ENCODE measurements at regions not wholly inside any gene's neighbourhood (a gene's known extent, or its start where the extent isn't known, plus 50 kb on each side); places are given as distances from the start of the nearest gene placed in this dataset.
"Not testable (repeated sequence)": the region's sequence is repeated elsewhere in the genome, so short reads cannot be mapped to it uniquely, and the experiment has no call there.

DNA sequence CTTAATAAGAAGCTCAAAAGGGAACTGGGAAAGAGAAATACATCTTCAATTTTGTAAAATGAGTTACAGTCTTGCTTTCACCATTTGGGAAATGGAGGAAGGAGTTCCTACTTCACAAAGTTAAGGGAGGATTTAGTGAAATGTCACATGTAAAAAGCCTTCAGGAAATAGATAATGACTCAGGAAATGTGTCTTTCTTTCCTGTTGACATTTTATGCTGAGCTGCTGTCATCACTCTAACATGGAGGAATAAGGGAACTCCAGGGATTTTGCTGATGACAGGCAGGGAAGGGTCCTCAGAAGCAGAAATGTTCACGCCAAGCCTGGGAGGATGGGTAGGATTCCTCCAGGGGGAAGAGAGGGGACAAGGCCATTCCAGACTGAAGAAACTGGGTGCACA lies 251.1 kb downstream of the USP46 start:
- no peak for DNase-seq (ENCODE audit: low read depth)
- no peak overlapping the region for H3K4me3 ChIP-seq (ENCODE audit: low read depth, low read length)
- TF ChIP-seq, protein P1, sequence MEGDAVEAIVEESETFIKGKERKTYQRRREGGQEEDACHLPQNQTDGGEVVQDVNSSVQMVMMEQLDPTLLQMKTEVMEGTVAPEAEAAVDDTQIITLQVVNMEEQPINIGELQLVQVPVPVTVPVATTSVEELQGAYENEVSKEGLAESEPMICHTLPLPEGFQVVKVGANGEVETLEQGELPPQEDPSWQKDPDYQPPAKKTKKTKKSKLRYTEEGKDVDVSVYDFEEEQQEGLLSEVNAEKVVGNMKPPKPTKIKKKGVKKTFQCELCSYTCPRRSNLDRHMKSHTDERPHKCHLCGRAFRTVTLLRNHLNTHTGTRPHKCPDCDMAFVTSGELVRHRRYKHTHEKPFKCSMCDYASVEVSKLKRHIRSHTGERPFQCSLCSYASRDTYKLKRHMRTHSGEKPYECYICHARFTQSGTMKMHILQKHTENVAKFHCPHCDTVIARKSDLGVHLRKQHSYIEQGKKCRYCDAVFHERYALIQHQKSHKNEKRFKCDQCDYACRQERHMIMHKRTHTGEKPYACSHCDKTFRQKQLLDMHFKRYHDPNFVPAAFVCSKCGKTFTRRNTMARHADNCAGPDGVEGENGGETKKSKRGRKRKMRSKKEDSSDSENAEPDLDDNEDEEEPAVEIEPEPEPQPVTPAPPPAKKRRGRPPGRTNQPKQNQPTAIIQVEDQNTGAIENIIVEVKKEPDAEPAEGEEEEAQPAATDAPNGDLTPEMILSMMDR (IDR thresholded peaks at IDR 0.05; ENCODE audit: control insufficient read depth, extremely low read depth, insufficient read depth), result no peak

DNA sequence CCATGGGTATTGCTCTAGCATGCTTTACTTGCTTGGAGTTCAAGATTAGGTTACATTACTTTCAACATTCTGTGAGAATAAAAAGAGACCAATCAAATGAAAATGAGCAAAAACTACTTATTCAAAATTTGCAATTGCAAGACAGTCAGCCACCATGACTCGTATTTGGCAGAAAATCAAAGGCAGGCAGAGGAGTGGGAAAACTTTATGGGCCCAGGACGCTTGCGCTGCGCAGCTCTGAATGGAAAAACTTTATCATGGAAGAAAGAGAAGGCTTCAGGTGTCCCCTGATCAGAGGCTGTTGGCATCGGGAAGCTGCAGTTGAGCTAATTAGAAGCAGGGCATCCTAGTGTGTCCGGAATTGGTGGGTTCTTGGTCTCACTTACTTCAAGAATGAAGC lies 250.6 kb downstream of the USP46 start:
- no peak overlapping the region for H3K4me3 ChIP-seq (ENCODE audit: low read depth, low read length)
- TF ChIP-seq, protein P1 (IDR thresholded peaks at IDR 0.05; ENCODE audit: control insufficient read depth, extremely low read depth, insufficient read depth), result no peak

DNA sequence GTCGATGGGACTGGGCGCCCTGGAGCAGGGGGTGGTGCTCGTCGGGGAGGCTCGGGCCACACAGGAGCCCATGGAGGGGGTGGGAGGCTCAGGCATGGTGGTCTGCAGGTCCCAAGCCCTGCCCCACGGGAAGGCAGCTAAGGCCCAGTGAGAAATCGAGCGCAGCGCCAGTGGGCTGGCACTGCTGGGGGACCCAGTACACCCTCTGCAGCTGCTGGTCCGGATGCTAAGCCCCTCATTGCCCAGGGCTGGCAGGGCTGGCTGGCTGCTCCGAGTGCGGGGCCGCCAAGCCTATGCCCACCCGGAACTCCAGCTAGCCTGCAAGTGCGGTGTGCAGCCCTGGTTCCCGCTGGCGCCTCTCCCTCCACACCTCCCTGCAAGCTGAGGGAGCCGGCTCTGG lies 249.3 kb downstream of the USP46 start:
- DNase-seq (ENCODE audit: low read depth); H3K4me3 ChIP-seq (ENCODE audit: low read depth, low read length): not testable (repeated sequence)

More for the DNA sequence above, 250.6 kb downstream of the USP46 start:
- DNase-seq (ENCODE audit: low read depth), result no peak

DNA sequence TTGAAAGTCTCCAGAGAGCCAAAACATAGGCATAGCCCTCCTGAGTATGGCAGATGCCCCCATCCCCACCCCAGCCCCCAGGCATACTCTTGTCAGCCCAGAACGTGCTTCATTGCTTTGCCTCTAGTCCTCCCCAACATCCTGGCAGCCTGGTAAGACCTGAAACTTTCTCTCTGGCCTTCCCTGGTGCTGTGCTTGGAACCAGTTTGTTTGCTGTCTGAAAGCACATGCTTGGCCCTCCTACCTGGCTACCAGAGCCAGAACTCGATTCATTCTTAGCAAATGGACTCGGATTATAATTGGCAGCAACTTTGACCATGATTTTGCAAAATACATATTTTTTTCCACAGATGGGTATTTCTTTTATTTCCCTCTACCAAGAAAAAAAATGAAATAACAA lies 248.1 kb downstream of the USP46 start:
- no peak for DNase-seq (ENCODE audit: low read depth)

DNA sequence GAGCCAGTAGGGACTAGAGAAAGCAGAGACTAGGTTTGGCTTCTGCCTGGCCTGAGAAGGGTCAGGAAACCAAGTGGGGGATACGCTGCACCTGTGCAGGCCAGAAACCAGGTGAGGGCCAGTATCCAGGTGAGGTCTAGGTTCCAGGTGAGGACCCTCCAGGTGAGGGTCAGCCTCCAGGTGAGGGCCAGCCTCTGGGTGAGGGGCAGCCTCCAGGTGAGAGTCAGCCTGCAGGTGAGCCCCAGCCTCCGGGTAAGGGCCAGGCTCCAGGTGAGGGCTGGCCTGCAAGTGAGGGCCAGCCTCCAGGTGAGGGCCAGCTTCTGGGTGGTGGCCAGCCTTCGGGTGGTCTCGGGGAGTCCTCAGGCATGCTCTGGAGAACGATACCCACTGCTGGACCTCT lies 238.8 kb downstream of the USP46 start:
- DNase-seq (ENCODE audit: low read depth), result no peak
- no peak overlapping the region for H3K4me3 ChIP-seq (ENCODE audit: low read depth, low read length)

More for the DNA sequence above, 248.1 kb downstream of the USP46 start:
- TF ChIP-seq, protein P1 (IDR thresholded peaks at IDR 0.05; ENCODE audit: control insufficient read depth, extremely low read depth, insufficient read depth), result no peak
- H3K4me3 ChIP-seq (ENCODE audit: low read depth, low read length), result no peak overlapping the region

DNA sequence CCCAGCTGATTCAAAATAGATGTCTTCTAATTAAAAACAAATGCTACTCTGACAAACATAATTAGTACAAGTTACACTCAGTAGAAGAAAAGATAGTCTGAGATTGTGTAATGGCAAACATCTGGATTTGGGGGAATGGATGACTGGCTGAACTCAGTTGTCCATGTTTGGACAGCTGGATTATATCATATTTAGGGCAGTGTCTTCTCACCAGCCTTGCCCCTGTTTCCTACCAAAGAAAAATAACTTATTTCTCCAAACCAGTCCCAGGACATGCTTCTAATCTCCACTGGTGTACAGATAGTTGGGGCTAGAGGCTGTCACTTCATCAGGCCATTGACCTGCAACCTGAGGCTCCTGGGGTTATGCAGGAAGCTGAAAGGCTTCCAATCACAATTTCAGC lies 237.3 kb downstream of the USP46 start:
- no peak overlapping the region for H3K4me3 ChIP-seq (ENCODE audit: low read depth, low read length)
- no peak for DNase-seq (ENCODE audit: low read depth)
- TF ChIP-seq, protein P1 (IDR thresholded peaks at IDR 0.05; ENCODE audit: control insufficient read depth, extremely low read depth, insufficient read depth), result no peak

More for the DNA sequence above, 238.8 kb downstream of the USP46 start:
- TF ChIP-seq, protein P1 (IDR thresholded peaks at IDR 0.05; ENCODE audit: control insufficient read depth, extremely low read depth, insufficient read depth), result no peak

DNA sequence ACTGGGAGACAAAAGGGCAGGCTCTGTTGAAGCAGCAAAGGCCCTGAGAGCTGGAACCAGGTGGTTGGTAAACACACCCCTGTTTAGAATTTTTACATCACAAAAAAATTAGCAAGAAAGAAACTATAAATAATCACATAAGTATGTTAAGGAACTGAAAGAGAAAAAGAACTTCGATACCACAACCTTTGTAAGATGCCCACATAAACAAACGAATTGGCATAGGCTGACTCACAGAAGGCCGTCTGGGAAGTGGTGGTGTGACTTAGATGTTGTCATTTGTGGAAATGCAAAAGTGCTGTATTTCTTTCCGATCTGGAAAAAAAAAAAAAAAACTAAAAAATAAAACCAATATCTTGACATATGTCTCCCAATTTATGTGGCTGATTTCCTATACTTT lies 235.1 kb downstream of the USP46 start:
- DNase-seq (ENCODE audit: low read depth), result no peak
- TF ChIP-seq, protein P1 (IDR thresholded peaks at IDR 0.05; ENCODE audit: control insufficient read depth, extremely low read depth, insufficient read depth), result no peak
- H3K4me3 ChIP-seq (ENCODE audit: low read depth, low read length), result no peak overlapping the region
